PC-3 (cell line): ENCODE measurements at regions not wholly inside any gene's neighbourhood (a gene's known extent, or its start where the extent isn't known, plus 50 kb on each side); places are given as distances from the start of the nearest gene placed in this dataset.

Source experiments
- ATAC-seq: fragments of 200-7000 bp; cut with Tn5 transposase; 2 replicates; pipeline ENCODE4 v1.9.1; 2020; ENCODE audit warnings: mild to moderate bottlenecking, moderate library complexity
- BruUV-seq: library from RNA; stranded (reverse); fragments of 400-500 nt; replicated peaks from 2 replicates; lab custom pipeline; 2021; lab: Mats Ljungman, UMichigan
- CTCF ChIA-PET: fragments of 300-600 bp; sonication (Branson Sonifier 250); formaldehyde crosslinking; loops from one replicate; lab custom pipeline; 2022; ENCODE audit warnings: antibody characterized with exemption; lab: Charles Lee
- POLR2A ChIA-PET: fragments of 300-600 bp; sonication (Branson Sonifier 250); formaldehyde crosslinking; loops from one replicate; lab custom pipeline; 2022; ENCODE audit warnings: antibody characterized with exemption; ENCODE audit not compliant: unreplicated experiment; lab: Charles Lee
- DNase-seq: peaks from one replicate; pipeline ENCODE4 v3.0.0-alpha.2; 2015
- H2AFZ ChIP-seq: fragments of 300-600 bp; sonication (generic); 2 replicates; pipeline ENCODE4 v1.6.0; 2016; ENCODE audit warnings: antibody characterized with exemption, low read length
- H3F3A ChIP-seq: fragments of 300-600 bp; sonication (generic); one replicate; pipeline ENCODE4 v1.6.0; 2017; ENCODE audit warnings: antibody characterized with exemption, low read length, control low read depth, mild to moderate bottlenecking; ENCODE audit not compliant: unreplicated experiment
- H3K27ac ChIP-seq: fragments of 300-600 bp; sonication (generic); 2 replicates; pipeline ENCODE4 v1.5.1; 2016; ENCODE audit warnings: mild to moderate bottlenecking, low read length
- H3K27me3 ChIP-seq: fragments of 300-600 bp; sonication (generic); 2 replicates; pipeline ENCODE4 v1.6.1; 2016; ENCODE audit warnings: low read length, mixed read lengths
- H3K36me3 ChIP-seq: fragments of 300-600 bp; sonication (generic); 2 replicates; pipeline ENCODE4 v1.6.1; 2016; ENCODE audit warnings: low read depth, mixed run types, low read length, mixed read lengths
- H3K4me1 ChIP-seq: fragments of 300-600 bp; sonication (generic); 2 replicates; pipeline ENCODE4 v1.5.1; 2016; ENCODE audit warnings: low read length; ENCODE audit not compliant: insufficient read depth
- H3K4me2 ChIP-seq: fragments of 300-600 bp; sonication (generic); 2 replicates; pipeline ENCODE4 v1.6.0; 2016; ENCODE audit warnings: low read length
- H3K4me3 ChIP-seq: fragments of 300-600 bp; sonication (generic); 2 replicates; pipeline ENCODE4 v1.5.1; 2016; ENCODE audit warnings: mild to moderate bottlenecking, low read length, mixed read lengths
- H3K79me2 ChIP-seq: fragments of 300-600 bp; sonication (generic); 2 replicates; pipeline ENCODE4 v1.6.1; 2017; ENCODE audit warnings: low read length, mixed read lengths
- H3K9ac ChIP-seq: fragments of 300-600 bp; sonication (generic); 2 replicates; pipeline ENCODE4 v1.6.0; 2016; ENCODE audit warnings: mild to moderate bottlenecking, low read length
- H3K9me2 ChIP-seq: fragments of 300-600 bp; sonication (generic); replicated peaks from 2 replicates; pipeline ENCODE4 v1.6.1; 2016; ENCODE audit warnings: mixed run types, low read length, mixed read lengths
- H3K9me3 ChIP-seq: fragments of 300-600 bp; sonication (generic); 2 replicates; pipeline ENCODE4 v1.6.1; 2016; ENCODE audit warnings: low read length, mixed read lengths
- H4K20me1 ChIP-seq: fragments of 300-600 bp; sonication (generic); 2 replicates; pipeline ENCODE4 v1.6.1; 2016; ENCODE audit warnings: low read length, mixed read lengths
- EZH2 ChIP-seq: fragments of 300-600 bp; sonication (generic); IDR thresholded peaks from one replicate; pipeline ENCODE4 v1.6.1; 2017; ENCODE audit warnings: antibody characterized with exemption, mild to moderate bottlenecking, low read length; ENCODE audit not compliant: unreplicated experiment
- EZH2phosphoT487 ChIP-seq: fragments of 300-600 bp; sonication (generic); IDR thresholded peaks from 2 replicates; pipeline ENCODE4 v1.6.1; 2018; ENCODE audit warnings: mild to moderate bottlenecking, antibody characterized with exemption, low read length, borderline replicate concordance
- intact Hi-C: fragments of 100-400 bp; cut with micrococcal nuclease; formaldehyde crosslinking; loops from 2 replicates; pipeline ENCODE4 v1.9.0; 2023
- TF ChIP-seq, protein P1 (sequence below): fragments of 300-600 bp; sonication (generic); conservative IDR thresholded peaks from 2 replicates; pipeline ENCODE4 v1.5.1; 2017; ENCODE audit warnings: antibody characterized with exemption, low read depth, mild to moderate bottlenecking, low read length

DNA sequence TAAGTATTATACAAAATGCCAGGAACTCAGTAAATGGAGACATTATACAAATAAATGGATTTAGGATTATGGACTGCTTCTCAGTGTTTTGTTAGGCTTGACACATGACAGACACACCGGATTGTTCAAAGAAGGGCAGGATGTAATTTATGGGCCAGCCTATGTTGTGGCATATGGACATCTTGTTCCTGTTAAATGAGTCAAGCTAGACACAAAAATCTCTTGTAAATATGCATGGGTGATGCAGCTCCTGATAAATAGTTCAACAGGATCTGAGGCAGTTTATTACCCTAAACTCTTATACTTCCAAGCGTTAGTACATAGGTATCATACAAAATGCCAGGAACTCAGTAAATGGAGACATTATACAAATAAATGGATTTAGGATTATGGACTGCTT, 502.3 kb downstream of the TBC1D4 start:
- Histone ChIP-seq H3K9ac (no peak overlapping the region; the same call in 1 of the 2 replicates), H3K4me2 (no peak overlapping the region), H3K36me3 (no peaks in the 10 kb centered on the region), H3K27ac (peak overlapping the region; percentile 86), H3K79me2 (no peaks in the 10 kb centered on the region), H3K9me2 (no peaks in the 10 kb centered on the region), H3K9me3 (no peaks in the 10 kb centered on the region), H2AFZ (no peak overlapping the region), H3F3A (peaks cover 4% of the 10 kb centered on the region), H3K4me1 (peaks cover 14% of the 10 kb centered on the region), H3K4me3 (no peak overlapping the region), H3K27me3 (no peaks in the 10 kb centered on the region), H4K20me1 (no peaks in the 10 kb centered on the region)
- ChIA-PET CTCF (no interaction called here), POLR2A (interaction anchor here (0.5 kb wide), 1 partner anchor 340 kb away, joined by 5 read pairs; no protein-coding TSS in a partner anchor)
- DNase-seq (peak; percentile 74), ATAC-seq (peak; percentile 91)
- BruUV-seq = no TSS peak
- TF ChIP-seq EZH2 (no peak), EZH2phosphoT487 (no peak)
- TF ChIP-seq, protein P1, sequence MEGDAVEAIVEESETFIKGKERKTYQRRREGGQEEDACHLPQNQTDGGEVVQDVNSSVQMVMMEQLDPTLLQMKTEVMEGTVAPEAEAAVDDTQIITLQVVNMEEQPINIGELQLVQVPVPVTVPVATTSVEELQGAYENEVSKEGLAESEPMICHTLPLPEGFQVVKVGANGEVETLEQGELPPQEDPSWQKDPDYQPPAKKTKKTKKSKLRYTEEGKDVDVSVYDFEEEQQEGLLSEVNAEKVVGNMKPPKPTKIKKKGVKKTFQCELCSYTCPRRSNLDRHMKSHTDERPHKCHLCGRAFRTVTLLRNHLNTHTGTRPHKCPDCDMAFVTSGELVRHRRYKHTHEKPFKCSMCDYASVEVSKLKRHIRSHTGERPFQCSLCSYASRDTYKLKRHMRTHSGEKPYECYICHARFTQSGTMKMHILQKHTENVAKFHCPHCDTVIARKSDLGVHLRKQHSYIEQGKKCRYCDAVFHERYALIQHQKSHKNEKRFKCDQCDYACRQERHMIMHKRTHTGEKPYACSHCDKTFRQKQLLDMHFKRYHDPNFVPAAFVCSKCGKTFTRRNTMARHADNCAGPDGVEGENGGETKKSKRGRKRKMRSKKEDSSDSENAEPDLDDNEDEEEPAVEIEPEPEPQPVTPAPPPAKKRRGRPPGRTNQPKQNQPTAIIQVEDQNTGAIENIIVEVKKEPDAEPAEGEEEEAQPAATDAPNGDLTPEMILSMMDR = no peak
- intact Hi-C loops = loop anchor here (5.0 kb wide), 1 partner anchor 47 kb away; no protein-coding TSS in a partner anchor

DNA sequence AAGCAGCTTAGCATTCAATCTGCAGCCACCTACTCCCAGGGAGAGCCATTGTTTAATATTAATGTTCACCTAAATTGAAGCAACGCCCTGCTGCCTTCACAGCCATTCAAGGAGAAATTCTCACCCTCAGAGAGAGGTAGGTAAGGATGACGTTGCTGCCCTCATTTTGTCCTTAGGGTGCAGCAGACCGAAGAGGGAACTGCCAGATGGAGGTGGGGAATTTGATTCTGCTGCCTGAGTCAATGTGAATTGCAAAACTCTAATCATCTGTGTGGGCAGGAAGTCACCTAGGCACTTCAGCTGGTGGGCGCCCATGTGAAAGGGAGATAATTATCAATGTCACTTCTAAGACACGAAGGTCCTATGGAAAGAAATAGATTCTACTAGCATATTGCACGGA, 503.4 kb downstream of the TBC1D4 start:
- H3K4me3 ChIP-seq = no peak overlapping the region
- H3K27me3 ChIP-seq = no peaks in the 10 kb centered on the region
- no peak overlapping the region for H3K4me2 ChIP-seq
- intact Hi-C loops = loop anchor here (5.0 kb wide), 1 partner anchor 46 kb away; no protein-coding TSS in a partner anchor
- no peaks in the 10 kb centered on the region for H3K36me3 ChIP-seq
- BruUV-seq = no TSS peak
- H3K79me2 ChIP-seq = no peaks in the 10 kb centered on the region
- peak overlapping the region; percentile 68 for H3K27ac ChIP-seq
- H3F3A ChIP-seq = peaks cover 4% of the 10 kb centered on the region
- ATAC-seq = no peak
- no peaks in the 10 kb centered on the region for H4K20me1 ChIP-seq
- TF ChIP-seq, protein P1 = no peak
- TF ChIP-seq EZH2 (no peak), EZH2phosphoT487 (no peak)
- H3K9me3 ChIP-seq = no peaks in the 10 kb centered on the region
- H3K9me2 ChIP-seq = no peaks in the 10 kb centered on the region; the same call in 1 of the 2 replicates
- DNase-seq = no peak
- ChIA-PET POLR2A (no interaction called here), CTCF (no interaction called here)
- H3K4me1 ChIP-seq = peaks cover 14% of the 10 kb centered on the region
- no peak overlapping the region for H3K9ac ChIP-seq
- no peak overlapping the region for H2AFZ ChIP-seq

DNA sequence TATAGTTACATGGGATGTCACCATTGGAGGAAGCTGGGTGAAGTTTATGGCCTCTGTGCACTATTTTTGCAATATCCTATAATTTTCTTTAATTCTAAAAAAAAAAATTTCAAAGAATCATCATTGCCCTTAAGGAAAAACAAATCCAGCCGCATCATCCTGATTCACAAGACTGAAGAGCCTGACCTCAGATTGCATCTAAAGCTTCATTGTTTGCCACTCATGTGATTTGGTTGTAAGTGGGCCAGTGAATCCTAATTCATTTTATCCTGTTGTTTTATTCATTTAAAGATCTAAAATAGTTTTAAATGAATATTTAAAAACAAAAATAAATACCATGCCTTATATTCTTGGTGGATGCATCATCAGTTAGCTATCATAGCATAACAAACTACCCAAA, 504.5 kb downstream of the TBC1D4 start:
- intact Hi-C loops = loop anchor here (5.0 kb wide), 1 partner anchor 45 kb away; no protein-coding TSS in a partner anchor
- H3K9me2 ChIP-seq = no peaks in the 10 kb centered on the region; the same call in 1 of the 2 replicates
- no peaks in the 10 kb centered on the region for H3K36me3 ChIP-seq
- DNase-seq = no peak
- ChIA-PET CTCF (no interaction called here), POLR2A (no interaction called here)
- BruUV-seq = no TSS peak
- H3K79me2 ChIP-seq = no peaks in the 10 kb centered on the region
- H3K4me2 ChIP-seq = no peak overlapping the region
- no peaks in the 10 kb centered on the region for H3K9me3 ChIP-seq
- H4K20me1 ChIP-seq = no peaks in the 10 kb centered on the region
- no peaks in the 10 kb centered on the region for H3K27me3 ChIP-seq
- H3F3A ChIP-seq = peaks cover 4% of the 10 kb centered on the region
- H3K27ac ChIP-seq = no peak overlapping the region
- no peak for ATAC-seq
- TF ChIP-seq EZH2phosphoT487 = no peak
- TF ChIP-seq, protein P1 = no peak
- no peak for TF ChIP-seq EZH2
- no peak overlapping the region for H3K9ac ChIP-seq
- H3K4me1 ChIP-seq = peaks cover 14% of the 10 kb centered on the region
- H2AFZ ChIP-seq = no peak overlapping the region
- no peak overlapping the region for H3K4me3 ChIP-seq
